ENCODE measurements at regions not wholly inside any gene's neighbourhood (a gene's known extent, or its start where the extent isn't known, plus 50 kb on each side); places are given as distances from the start of the nearest gene placed in this dataset.

- Histone ChIP-seq H3K27ac (no peak overlapping the region), H3K4me3 (no peak overlapping the region), H3K9me3 (no peaks in the 10 kb centered on the region), H3K4me1 (no peaks in the 10 kb centered on the region), H3K27me3 (no peaks in the 10 kb centered on the region), H3K36me3 (no peaks in the 10 kb centered on the region)
- DNase-seq (no peak), ATAC-seq (no peak)
- in situ Hi-C loops (cut with MboI; ENCODE audit: low sequenced_read_pairs in 4 of 4): no loop called here
- intact Hi-C loops (cut with DNase I; ENCODE audit: low total_unique reads): no loop called here
- no peak for TF ChIP-seq CTCF (IDR thresholded peaks at IDR 0.05 in 4 of 5, conservative IDR thresholded peaks at IDR 0.05 in 1 of 5)
- no peak for TF ChIP-seq POLR2A (IDR thresholded peaks at IDR 0.05)
Measured at GRCh38 chr7:156158213-156158612, 345.9 kb upstream of the SHH start.

- Histone ChIP-seq H3K27me3 (no peaks in the 10 kb centered on the region), H3K4me1 (no peaks in the 10 kb centered on the region), H3K4me3 (no peak overlapping the region), H3K27ac (no peak overlapping the region), H3K9me3 (no peaks in the 10 kb centered on the region), H3K36me3 (no peaks in the 10 kb centered on the region)
- DNase-seq (no peak), ATAC-seq (no peak)
- in situ Hi-C loops (cut with MboI; ENCODE audit: low sequenced_read_pairs in 4 of 4) (no loop called here), intact Hi-C loops (cut with DNase I; ENCODE audit: low total_unique reads) (no loop called here)
- TF ChIP-seq CTCF (IDR thresholded peaks at IDR 0.05 in 4 of 5, conservative IDR thresholded peaks at IDR 0.05 in 1 of 5): no peak
- TF ChIP-seq POLR2A (IDR thresholded peaks at IDR 0.05): no peak
Measured at GRCh38 chr7:156157409-156158012, 345.2 kb upstream of the SHH start.

GRCh38 chr7:156156734-156157408 is 344.6 kb upstream of the SHH start:
- Histone ChIP-seq H3K9me3 (no peaks in the 10 kb centered on the region), H3K36me3 (no peaks in the 10 kb centered on the region), H3K27me3 (no peaks in the 10 kb centered on the region), H3K4me3 (no peak overlapping the region), H3K27ac (no peak overlapping the region), H3K4me1 (no peaks in the 10 kb centered on the region)
- no peak for TF ChIP-seq CTCF (IDR thresholded peaks at IDR 0.05 in 4 of 5, conservative IDR thresholded peaks at IDR 0.05 in 1 of 5)
- TF ChIP-seq POLR2A (IDR thresholded peaks at IDR 0.05): no peak
- ATAC-seq (no peak), DNase-seq (no peak)
- intact Hi-C loops (cut with DNase I; ENCODE audit: low total_unique reads): no loop called here
- in situ Hi-C loops (cut with MboI; ENCODE audit: low sequenced_read_pairs in 4 of 4): no loop called here

GRCh38 chr7:156155988-156156733 is 343.9 kb upstream of the SHH start:
- Histone ChIP-seq H3K9me3 (no peaks in the 10 kb centered on the region), H3K4me1 (no peaks in the 10 kb centered on the region), H3K4me3 (no peak overlapping the region), H3K27ac (no peak overlapping the region), H3K27me3 (no peaks in the 10 kb centered on the region), H3K36me3 (no peaks in the 10 kb centered on the region)
- no peak for ATAC-seq
- in situ Hi-C loops (cut with MboI; ENCODE audit: low sequenced_read_pairs in 4 of 4): no loop called here
- intact Hi-C loops (cut with DNase I; ENCODE audit: low total_unique reads): no loop called here
- DNase-seq: no peak
- TF ChIP-seq CTCF (IDR thresholded peaks at IDR 0.05 in 4 of 5, conservative IDR thresholded peaks at IDR 0.05 in 1 of 5) (no peak), POLR2A (IDR thresholded peaks at IDR 0.05) (no peak)

Measured in gastrocnemius medialis (tissue), 4 donors.